ENCODE measurements at regions not wholly inside any gene's neighbourhood (a gene's known extent, or its start where the extent isn't known, plus 50 kb on each side); places are given as distances from the start of the nearest gene placed in this dataset.
"Not testable (repeated sequence)": the region's sequence is repeated elsewhere in the genome, so short reads cannot be mapped to it uniquely, and the experiment has no call there.

- no peak for DNase-seq
Observed at GRCh38 chr18:77329651-77330050, 80.0 kb downstream of the GALR1 start.

- DNase-seq = no peak
Observed at GRCh38 chr18:77334876-77335275, 85.2 kb downstream of the GALR1 start.

- DNase-seq = no peak
Observed at GRCh38 chr18:77337604-77338003, 88.0 kb downstream of the GALR1 start.

- DNase-seq = no peak
Observed at GRCh38 chr18:77339093-77339492, 89.4 kb downstream of the GALR1 start.

- no peak for DNase-seq
Observed at GRCh38 chr18:77339623-77340022, 90.0 kb downstream of the GALR1 start.

GRCh38 chr18:77340815-77341214, 91.2 kb downstream of the GALR1 start:
- no peak for DNase-seq

GRCh38 chr18:77341527-77342325, 92.1 kb downstream of the GALR1 start:
- DNase-seq = no peak

- DNase-seq = no peak
Observed at GRCh38 chr18:77342736-77343135, 93.1 kb downstream of the GALR1 start.

- DNase-seq = no peak
Observed at GRCh38 chr18:77343846-77344510, 94.3 kb downstream of the GALR1 start.

- no peak for DNase-seq
Observed at GRCh38 chr18:77344786-77345500, 95.3 kb downstream of the GALR1 start.

GRCh38 chr18:77346208-77346810, 96.7 kb downstream of the GALR1 start:
- DNase-seq = no peak

- not testable (repeated sequence) for DNase-seq
Observed at GRCh38 chr18:77353349-77353748, 103.7 kb downstream of the GALR1 start.

- DNase-seq = no peak
Observed at GRCh38 chr18:77359561-77360314, 110.1 kb downstream of the GALR1 start.

GRCh38 chr18:77360315-77361190, 110.9 kb downstream of the GALR1 start:
- no peak for DNase-seq

- no peak for DNase-seq
Observed at GRCh38 chr18:77361382-77361781, 111.7 kb downstream of the GALR1 start.

GRCh38 chr18:77365667-77366066, 116.0 kb downstream of the GALR1 start:
- no peak for DNase-seq

GRCh38 chr18:77366067-77366719, 116.5 kb downstream of the GALR1 start:
- DNase-seq = no peak

- DNase-seq = peak in 54 of 58 donors; percentile 7 to 77 (median 44)
Observed at GRCh38 chr18:77366720-77367641, 117.3 kb downstream of the GALR1 start.
